ENCODE measurements at regions not wholly inside any gene's neighbourhood (a gene's known extent, or its start where the extent isn't known, plus 50 kb on each side); places are given as distances from the start of the nearest gene placed in this dataset.
"Not testable (repeated sequence)": the region's sequence is repeated elsewhere in the genome, so short reads cannot be mapped to it uniquely, and the experiment has no call there.

DNA sequence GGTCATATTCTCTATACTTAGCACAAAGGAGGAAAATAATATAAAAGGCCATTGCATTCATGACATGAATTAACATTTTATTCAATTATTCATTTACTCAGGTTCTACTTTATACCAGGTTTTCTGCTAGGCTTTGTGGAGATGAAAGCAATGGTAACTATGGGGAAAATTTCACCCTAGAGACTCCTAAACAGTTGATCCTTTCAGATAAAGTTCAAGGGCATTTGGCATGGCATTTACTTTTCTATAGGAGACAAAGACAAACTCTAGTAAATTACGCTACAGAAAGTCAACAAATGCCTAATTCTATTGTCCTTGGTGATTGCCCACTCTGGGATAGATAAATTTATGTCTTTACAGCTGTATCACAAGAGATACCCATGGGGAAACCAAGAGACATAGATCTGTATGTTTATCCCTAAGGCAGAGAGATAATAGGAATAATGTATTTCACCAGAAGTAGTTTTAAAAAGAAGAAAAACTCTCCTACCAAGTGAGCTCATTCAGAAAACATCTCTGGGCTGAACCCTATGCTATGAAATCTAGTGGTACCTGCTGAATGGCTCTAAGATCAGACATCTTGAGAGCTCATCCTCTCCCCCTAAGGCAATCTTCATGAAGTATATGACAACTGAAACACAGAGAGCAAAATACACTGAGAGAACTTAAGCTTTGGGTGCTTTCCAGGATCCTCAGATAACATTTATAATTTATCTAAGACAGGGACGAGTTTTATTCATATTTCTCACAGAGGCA lies 316.7 kb downstream of the ANTXR2 start:
- in situ Hi-C loops (cut with HindIII; ENCODE audit: low pct_ligation_motif_present, low pct_unique_long_range_greater_than_20kb, low sequenced_read_pairs) = no loop called here

DNA sequence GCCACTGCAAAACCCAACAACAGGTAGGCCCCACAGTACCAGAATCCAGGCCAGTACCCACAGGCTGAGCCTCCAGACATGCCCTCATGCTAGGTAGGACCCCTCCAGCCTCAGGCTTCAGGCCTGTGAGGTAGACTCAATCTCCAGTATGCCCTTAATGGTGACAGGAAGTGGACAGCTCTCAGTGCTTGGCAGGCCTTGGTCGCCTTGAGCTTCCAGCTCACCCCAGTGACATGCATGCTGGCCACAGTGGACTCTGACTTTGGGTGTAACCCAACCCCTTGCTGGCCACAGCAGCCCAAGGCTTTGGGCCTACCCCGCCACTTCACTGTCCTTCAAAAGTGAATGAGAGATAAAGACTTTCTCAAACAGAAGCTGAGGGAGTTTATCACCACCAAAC lies 324.2 kb downstream of the ANTXR2 start:
- no peak for DNase-seq
- in situ Hi-C loops (cut with HindIII; ENCODE audit: low pct_ligation_motif_present, low pct_unique_long_range_greater_than_20kb, low sequenced_read_pairs) = no loop called here

More for the DNA sequence above, 316.7 kb downstream of the ANTXR2 start:
- DNase-seq = no peak

DNA sequence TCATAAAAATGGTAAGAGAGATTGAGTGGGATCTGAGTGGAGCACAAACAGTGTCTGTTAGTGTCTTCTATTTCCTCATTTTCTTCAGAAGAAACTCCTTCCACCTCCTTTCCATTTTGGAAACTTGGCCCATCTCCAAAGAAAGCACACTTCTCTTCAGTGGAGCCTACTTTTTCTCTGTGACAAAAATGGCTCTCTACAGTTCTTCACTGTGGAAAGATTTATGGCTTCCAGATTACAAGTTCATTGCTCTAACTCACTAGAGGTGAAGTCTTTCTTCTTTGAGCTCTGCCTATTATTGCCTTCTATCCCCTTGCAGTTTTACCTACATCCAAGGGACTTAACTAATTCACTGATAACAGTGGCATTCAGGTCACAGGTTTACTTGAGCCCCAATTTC lies 325.8 kb downstream of the ANTXR2 start:
- DNase-seq = no peak
- in situ Hi-C loops (cut with HindIII; ENCODE audit: low pct_ligation_motif_present, low pct_unique_long_range_greater_than_20kb, low sequenced_read_pairs) = no loop called here

DNA sequence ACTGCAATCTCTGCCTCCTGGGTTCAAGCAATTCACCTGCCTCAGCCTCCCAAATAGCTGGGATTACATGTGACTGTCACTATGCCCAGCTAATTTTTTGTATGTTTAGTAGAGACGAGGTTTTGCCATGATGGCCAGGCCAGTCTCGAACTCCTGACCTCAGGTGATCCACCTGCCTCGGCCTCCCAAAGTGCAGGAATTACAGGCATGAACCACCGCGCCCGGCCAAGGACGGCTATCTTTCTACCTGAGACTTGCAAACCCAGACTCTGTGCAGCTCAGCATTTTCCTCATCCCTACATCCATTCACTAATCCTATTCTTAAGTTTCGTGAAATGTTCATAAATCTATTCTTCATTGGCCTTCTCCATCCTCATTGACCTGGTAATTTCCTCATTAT lies 330.0 kb downstream of the ANTXR2 start:
- DNase-seq = no peak
- in situ Hi-C loops (cut with HindIII; ENCODE audit: low pct_ligation_motif_present, low pct_unique_long_range_greater_than_20kb, low sequenced_read_pairs) = no loop called here

DNA sequence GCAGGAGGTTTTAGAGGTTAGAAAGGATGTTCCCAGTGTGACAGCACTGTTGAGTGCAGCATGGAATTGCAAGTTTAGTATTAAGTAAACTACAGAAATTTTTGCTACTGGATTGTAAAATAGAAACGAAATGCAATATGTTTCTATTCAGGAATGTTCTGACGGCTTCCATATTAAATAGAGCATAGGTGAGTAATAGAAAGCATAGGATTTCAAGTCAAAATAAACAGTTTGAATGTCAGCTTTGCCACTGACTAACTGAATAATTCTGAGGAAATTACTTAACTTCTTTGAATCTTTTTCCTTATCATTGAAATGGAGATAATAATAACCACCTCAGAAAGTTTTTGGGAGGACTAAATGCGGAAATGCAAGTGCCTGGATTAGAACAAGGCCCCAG lies 331.9 kb upstream of the GK2 start:
- in situ Hi-C loops (cut with HindIII; ENCODE audit: low pct_ligation_motif_present, low pct_unique_long_range_greater_than_20kb, low sequenced_read_pairs) = no loop called here
- no peak for DNase-seq

DNA sequence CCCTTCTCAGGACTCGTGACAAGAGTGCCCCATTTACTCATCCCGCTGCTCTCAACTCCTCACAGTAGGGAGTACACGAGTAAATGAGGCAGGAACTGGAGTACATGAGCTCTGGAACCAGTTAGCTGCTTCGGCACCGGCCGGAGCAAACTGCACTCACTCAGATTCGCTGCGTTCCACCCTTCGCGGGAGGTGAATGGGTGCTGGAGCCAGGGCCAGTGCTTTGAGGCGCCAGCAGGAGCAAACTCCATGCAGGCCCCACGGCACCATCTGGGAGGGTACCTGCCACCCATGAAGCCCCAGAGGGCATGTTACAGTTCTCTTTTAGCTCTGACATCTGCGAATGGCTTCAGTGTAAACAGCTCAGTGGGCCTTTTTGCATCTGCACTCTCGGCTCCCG lies 315.5 kb upstream of the GK2 start:
- in situ Hi-C loops (cut with HindIII; ENCODE audit: low pct_ligation_motif_present, low pct_unique_long_range_greater_than_20kb, low sequenced_read_pairs) = no loop called here
- no peak for DNase-seq

DNA sequence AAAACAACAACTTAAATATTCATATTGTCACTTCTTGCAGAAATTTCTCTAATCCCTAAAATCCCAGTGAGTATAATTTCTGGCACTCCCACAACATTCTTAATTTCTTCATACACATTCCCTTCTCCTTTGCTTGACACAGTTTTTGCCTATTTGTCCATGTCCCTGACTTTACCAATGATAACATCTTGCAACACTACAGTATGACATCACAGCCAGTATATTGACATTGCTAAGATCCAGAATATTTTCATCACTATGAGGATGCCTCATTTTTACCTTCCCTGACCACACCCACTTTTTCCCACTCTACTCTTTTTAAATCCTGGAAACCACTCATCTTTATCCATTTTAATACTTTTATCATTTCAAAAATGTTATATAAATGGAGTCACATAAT lies 292.3 kb upstream of the GK2 start:
- in situ Hi-C loops (cut with HindIII; ENCODE audit: low pct_ligation_motif_present, low pct_unique_long_range_greater_than_20kb, low sequenced_read_pairs) = no loop called here
- no peak for DNase-seq

DNA sequence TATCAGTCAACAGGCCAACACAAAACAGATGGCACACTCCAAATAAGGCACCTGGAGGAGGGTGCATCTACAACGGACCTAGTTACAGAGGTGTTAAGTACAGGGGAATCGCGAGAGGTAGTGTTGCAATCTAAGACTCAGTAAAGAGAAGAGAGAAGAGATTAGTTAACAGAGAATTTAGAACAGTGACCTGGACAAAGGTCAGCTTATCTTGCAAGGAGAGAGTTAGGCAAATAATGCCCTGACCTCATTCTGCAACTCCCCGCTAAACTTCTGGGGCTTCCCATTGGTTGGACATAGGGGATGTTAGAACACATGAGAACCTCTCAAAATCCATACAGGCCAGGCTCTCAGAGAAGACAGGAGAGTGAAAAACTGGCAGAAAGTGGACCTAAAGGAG lies 289.4 kb upstream of the GK2 start:
- in situ Hi-C loops (cut with HindIII; ENCODE audit: low pct_ligation_motif_present, low pct_unique_long_range_greater_than_20kb, low sequenced_read_pairs) = no loop called here
- no peak for DNase-seq

DNA sequence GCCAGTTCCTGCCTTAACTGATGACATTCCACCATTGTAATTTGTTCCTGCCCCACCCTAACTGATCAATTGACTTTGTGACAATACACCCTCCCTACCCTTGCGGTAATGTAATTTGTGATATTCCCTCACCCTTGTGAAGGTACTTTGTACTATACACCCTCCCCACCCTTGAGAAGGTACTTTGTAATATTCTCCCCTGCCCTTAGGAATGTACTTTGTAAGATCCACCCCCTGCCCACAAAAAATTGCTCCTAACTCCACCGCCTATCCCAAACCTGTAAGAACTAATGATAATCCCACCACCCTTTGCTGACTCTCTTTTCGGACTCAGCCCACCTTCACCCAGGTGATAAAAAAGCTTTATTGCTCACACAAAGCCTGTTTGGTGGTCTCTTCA lies 288.5 kb upstream of the GK2 start:
- in situ Hi-C loops (cut with HindIII; ENCODE audit: low pct_ligation_motif_present, low pct_unique_long_range_greater_than_20kb, low sequenced_read_pairs); DNase-seq: not testable (repeated sequence)

DNA sequence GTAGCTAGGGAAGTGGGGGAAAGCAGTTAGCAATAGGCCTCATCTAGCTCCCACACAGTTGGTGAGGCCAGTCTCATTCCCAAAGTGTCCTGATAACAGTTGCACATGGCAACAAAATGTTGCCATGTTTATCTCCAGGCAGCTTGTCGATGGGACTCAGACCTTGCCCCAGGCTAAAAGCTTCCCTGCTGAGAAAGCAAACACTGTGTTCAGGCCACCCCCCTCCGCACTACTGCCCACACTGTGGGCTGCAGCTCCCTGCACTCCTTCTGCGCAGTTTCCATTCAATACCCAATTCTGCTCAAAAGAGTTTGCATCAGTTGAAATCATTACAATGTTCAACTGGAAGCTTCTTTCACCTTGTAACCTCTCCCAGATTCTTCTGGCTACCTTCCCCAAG lies 287.8 kb upstream of the GK2 start:
- in situ Hi-C loops (cut with HindIII; ENCODE audit: low pct_ligation_motif_present, low pct_unique_long_range_greater_than_20kb, low sequenced_read_pairs) = no loop called here
- DNase-seq = no peak

DNA sequence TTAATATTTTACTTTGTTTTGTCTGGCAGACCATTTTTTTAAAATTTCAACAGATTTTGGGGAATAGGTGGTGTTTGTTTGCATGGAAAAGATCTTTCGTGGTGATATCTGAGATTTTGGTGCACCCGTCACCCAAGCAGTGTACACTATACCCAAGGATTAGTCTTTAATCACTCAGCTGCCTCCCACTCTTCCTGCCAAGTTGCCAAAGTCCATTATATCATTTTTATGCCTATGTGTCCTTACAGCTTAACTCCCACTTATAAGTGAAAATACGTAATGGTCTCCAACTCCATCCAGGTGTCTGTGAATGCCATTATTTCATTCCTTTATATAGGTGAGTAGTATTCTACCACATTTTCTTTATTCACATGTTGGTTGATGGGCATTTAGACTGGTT lies 281.7 kb upstream of the GK2 start:
- in situ Hi-C loops (cut with HindIII; ENCODE audit: low pct_ligation_motif_present, low pct_unique_long_range_greater_than_20kb, low sequenced_read_pairs) = no loop called here
- no peak for DNase-seq

DNA sequence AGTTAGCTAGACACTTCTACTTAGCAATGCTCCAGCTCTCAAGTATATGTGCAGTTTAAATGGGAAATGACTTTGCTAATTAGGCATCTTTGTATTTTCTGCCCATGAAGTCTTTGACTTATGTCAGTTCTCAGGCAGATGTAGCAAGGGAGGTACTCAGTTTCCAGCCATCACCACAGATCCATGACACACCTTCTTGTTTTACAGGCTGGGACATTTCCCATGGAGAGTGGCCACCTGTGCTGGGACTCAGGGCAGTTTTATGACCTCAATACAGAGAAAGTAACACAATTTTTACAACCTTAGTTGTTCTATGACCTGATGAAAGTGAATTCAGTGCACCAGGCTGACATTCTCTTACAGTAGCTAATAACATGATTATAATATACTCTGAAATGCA lies 280.7 kb upstream of the GK2 start:
- no peak for DNase-seq
- in situ Hi-C loops (cut with HindIII; ENCODE audit: low pct_ligation_motif_present, low pct_unique_long_range_greater_than_20kb, low sequenced_read_pairs) = no loop called here

DNA sequence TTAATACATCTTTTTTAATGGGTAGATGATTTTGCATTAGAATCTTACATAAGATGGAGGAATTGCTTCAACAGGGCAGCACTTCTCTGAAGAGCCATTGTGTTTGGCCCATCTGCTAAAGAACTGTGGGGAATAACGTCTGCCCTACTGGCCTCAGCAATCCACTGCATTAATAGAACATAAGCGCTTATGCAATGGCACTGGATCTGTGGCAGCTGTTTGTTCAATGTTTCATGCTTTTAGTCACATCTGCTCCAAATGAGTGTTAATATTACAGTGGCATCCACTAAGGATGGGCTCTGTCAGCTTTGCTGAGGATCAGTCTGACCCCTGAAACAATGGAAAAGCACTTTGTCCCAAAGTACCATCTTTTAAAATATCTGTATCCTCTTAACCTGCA lies 279.0 kb upstream of the GK2 start:
- in situ Hi-C loops (cut with HindIII; ENCODE audit: low pct_ligation_motif_present, low pct_unique_long_range_greater_than_20kb, low sequenced_read_pairs) = no loop called here
- no peak for DNase-seq

DNA sequence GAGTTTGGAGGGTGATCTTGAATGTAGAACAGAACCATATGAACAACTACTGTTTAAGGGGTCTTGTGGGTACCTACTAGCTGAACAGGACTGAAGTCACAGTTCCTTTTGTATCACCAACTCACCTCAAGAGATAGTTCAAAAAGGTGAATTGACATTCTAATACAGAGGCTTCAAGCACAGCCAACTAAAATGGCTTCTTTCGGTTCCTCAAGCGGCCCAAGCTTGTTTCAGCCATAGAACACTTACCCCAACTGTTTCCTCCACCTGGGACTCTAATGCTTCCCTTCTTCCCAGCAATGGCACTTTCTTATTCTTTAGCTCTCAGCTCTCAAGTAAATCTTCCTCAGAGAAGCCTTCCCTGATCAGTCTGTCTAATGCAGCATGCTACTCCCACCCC lies 277.5 kb upstream of the GK2 start:
- no peak for DNase-seq
- in situ Hi-C loops (cut with HindIII; ENCODE audit: low pct_ligation_motif_present, low pct_unique_long_range_greater_than_20kb, low sequenced_read_pairs) = no loop called here

DNA sequence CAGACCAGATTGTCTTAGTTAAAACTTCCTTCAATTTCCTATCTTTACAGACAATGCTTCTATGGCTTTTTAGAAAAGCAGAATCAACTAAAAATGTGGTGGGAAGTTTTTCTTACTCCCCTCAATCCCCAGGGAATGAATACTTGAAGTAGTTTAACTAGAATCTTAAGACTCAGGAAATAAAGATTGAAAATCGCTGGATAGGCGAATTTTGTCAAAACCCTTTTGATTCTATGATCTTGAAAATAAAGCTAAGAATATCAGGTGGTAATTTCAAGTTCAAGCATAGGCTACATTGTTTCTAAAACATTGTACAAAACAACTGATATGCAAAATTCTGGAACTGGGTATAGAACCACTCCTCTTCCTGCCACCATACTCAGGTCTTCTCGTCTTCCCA lies 276.5 kb upstream of the GK2 start:
- no peak for DNase-seq
- in situ Hi-C loops (cut with HindIII; ENCODE audit: low pct_ligation_motif_present, low pct_unique_long_range_greater_than_20kb, low sequenced_read_pairs) = no loop called here

DNA sequence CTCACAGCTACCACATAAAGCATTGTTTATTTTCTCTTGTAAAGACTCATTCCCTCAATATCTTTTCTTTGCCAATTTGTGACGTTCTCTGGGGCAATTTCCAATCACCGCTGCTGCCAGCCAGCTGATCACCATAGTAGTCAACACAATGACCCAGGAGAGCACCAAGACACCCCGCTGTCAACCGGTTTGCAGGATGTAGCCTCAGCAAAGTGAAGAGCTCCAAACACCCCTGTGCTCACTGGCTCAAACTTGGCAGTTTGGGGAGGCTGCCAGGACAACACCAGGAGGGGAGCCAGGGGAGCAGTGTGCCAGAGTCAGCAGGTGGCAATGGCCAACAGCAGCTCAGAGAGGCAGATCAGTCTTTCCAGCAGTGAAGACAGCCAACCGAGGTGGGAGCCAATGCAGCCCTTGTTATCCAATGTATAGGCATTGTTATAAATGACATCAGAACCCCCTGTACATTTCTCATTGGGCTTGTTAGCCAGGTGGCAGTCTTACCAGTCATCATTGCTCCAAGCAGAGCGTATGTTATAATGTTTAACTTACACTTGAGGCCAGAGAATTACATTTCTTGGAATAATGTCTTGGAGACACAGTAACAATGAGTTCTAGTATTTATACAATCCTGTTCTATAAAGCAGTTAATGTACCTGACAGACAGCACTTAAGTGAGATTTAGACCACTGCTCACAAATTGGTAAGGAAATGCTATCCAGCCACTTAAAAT lies 274.9 kb upstream of the GK2 start:
- no peak for DNase-seq
- in situ Hi-C loops (cut with HindIII; ENCODE audit: low pct_ligation_motif_present, low pct_unique_long_range_greater_than_20kb, low sequenced_read_pairs) = no loop called here

DNA sequence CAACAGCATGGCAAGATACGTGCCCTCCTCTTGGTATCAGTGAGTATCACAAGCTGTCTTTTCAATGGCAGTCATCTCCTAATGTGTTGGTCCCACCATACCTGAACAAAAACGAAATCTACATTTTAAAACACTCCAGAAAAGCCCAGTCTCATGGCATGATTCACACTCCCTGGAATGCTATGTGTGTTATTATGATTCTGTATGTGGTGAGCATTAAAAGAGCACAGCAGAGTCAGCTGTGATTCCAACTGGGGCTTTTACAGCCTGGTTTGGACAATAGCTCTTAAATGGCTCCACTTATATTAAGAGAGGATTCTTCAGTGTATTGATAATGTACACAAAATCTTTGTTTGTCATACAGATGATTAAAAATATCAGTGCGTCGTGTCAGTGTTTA lies 274.1 kb upstream of the GK2 start:
- in situ Hi-C loops (cut with HindIII; ENCODE audit: low pct_ligation_motif_present, low pct_unique_long_range_greater_than_20kb, low sequenced_read_pairs) = no loop called here
- DNase-seq = no peak

DNA sequence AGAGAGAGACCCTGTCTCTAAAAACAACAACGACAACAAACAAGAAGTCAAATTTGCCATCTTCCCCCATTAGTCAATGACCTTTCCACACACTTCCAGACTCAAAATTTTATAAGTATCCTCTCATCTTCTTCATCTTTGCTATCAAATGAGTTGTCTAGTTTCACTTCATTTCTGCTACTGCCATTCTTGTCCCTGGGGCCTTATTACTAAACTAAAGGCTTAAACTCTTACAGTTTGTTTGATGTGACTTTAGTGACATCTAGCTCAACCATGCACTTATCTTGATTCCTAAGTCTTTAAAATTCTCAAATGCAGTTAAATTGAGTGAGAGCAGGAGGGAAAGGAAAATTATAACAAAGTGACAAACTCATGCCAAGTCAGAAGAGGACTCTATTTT lies 271.8 kb upstream of the GK2 start:
- in situ Hi-C loops (cut with HindIII; ENCODE audit: low pct_ligation_motif_present, low pct_unique_long_range_greater_than_20kb, low sequenced_read_pairs) = no loop called here
- no peak for DNase-seq

DNA sequence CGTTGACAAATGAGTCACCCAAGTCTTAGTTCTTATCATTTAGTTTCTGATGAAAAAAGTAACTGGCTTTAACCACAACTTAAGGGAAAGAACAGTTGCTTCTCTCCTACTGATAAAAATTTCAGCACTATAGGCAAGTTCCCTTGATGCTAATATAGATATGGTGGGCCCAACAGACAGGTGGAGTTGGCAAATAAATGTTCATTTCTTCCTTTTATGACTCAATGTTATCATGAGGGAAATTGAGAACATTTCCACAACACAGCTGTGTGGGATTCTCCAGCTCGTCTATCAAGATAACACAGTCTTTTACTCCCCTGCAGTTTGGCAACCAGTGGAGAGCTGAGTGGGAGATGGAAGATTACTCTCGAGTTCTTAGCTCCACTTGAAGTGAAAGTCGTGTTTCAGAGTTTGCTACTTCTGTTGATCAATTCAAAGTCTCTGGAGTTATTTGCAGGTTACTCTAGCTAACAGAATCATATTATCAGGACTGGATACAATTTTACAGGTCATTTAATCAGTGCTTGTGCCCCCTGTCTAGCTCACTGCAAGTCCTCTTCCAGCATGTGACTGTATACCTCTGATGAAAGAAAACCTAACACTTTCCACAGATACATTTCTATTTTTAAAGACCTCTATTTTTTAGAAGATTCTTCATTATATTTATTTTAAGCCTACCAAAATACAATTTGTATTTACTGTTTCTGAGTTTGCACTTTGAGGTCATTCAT lies 270.6 kb upstream of the GK2 start:
- in situ Hi-C loops (cut with HindIII; ENCODE audit: low pct_ligation_motif_present, low pct_unique_long_range_greater_than_20kb, low sequenced_read_pairs) = no loop called here
- DNase-seq = no peak

DNA sequence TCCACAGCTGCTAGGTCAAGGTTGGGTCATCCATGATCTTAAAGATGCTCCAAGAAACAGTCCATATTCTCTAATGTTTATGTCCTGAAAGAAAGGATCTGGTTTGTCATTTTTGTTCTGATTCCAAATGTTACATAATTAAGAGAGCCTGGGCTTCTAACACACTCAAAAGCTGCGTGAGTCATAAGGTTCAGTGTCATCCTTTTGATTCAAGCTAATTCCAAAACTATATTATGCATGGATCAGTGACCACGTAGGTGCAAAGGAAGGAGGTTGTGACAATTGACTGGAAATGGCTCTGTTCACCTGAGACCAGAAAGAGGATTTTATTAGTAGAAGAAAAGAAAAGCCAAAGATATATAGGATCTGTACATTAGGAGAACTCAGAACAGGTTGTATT lies 268.7 kb upstream of the GK2 start:
- no peak for DNase-seq
- in situ Hi-C loops (cut with HindIII; ENCODE audit: low pct_ligation_motif_present, low pct_unique_long_range_greater_than_20kb, low sequenced_read_pairs) = no loop called here

Data from ACHN (cell line).